Activated naive CD8-positive, alpha-beta T cell treated with anti-CD3 and anti-CD28 coated beads, Interleukin-2, amount 50 U/mL, for 16 hours (primary cell): ENCODE measurements at regions not wholly inside any gene's neighbourhood (a gene's known extent, or its start where the extent isn't known, plus 50 kb on each side); places are given as distances from the start of the nearest gene placed in this dataset.

ENCODE experiments used
- DNase-seq: peaks from one replicate; pipeline ENCODE4 v3.0.0-alpha.2; 2020; ENCODE audit warnings: low read depth, low spot score

DNA sequence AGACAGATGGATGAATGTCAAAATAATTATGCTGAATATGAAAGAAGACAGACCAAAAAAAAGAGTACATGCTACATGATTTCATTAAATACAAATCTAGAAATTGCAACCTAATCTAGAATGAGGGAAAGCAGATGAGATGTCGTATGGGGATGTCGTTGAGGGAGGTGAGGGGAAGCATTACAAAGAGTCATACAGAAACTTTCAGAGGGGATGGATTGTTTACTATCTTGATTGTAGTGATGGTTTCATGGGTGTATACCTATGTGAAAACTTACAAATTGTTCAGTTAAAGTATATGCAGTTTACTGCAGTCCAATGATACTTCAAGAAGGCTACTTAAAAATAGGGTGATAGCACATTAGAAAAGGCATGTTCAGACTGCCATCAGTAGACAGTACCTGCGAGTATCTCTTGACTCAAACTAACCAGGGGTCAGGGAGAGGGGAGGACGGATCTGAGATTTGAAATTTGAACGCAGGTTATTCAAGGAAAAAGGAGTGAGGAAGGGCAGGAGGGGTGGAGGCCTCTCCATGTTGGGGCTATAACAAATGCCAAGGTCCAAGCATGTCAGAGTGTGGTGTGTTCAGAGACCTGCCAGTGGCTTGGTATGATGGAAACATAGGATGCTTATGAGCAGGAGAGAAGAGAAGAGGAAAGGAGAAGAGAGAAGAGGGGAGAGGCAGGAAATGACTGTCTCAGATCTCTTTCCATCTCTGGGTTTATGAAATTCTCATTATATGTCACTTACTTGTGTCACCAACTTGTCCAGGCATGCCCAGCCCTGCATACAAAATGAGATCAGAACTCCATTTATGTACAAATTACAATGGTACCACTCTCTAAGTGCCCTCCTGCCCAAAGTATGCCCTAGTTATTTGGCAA is 257.3 kb upstream of the CXCR4 start:
- no peak for DNase-seq

DNA sequence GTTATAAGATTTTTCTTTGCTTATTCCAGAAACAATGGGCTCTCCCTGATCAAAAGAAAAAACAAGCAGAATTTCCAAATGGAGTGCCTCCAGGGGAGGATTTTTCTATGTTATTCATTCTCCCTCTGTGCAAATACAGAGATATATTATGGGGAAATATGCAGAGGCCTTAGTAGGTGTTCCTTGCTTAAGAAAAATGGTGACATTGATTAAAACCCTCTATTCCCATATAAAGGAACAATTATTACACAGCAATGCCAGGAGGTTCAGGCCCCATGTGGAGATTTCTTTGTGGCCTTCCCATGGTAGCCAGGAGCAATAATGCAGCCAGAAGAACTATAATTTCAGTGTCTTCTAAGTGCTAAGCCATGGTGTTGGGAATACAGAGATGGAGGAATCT is 255.9 kb upstream of the CXCR4 start:
- no peak for DNase-seq

DNA sequence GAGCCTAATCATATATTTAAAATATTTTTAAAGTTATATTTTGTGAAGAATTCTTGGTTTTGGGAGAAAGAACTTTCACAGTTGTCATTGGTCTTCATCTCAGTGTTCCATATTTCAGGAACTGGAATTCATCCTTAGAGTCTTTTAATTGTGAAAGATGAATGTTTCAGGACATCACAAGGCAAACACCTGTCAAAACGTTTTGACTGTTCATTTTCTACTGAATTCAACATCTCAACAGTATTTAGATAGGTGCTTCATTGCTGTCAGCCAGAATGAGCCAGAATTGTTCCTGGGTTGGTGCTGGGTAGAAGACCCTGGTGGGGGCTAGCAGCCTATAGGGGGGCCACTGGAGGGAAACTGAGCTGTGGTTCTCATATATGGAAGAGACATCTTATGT is 255.1 kb upstream of the CXCR4 start:
- no peak for DNase-seq

DNA sequence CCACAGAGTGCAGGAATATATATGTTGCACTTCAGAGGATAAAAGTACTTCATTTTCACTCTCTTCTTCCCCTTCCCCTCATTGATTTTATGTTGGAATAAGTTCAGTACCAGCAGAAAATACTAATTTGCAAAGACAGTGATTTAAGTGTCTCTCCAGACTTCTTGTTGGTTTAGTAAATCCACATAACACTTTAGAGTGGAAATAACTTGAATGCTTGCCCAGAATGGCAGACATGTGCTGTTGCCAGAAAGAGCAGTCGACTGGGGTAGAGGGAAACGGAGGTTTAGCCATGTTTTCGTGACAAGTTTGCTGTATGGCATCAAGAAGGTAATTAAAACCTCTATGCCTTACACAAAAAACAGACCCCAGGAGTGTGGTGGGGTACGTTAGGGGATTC is 246.0 kb upstream of the CXCR4 start:
- DNase-seq = no peak

DNA sequence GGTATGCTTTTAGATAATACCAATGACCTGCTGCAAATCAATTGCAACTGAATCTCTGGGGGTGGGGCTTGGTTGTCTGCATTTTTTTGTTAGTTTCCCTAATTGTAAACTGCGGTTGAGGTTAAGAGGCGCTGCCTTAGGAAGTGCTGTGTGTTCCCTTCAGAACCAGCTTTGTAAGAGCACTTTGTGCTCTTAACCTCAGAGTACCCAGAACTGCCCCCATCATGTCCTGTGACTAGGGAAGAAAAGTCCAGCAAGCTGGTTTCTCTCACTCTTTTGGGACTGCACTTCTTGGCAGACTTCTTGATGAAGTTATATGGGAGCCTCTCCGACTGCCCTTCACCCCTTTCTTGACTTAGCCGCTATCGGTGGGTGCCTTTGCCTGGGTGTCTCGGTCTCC is 245.5 kb upstream of the CXCR4 start:
- no peak for DNase-seq

DNA sequence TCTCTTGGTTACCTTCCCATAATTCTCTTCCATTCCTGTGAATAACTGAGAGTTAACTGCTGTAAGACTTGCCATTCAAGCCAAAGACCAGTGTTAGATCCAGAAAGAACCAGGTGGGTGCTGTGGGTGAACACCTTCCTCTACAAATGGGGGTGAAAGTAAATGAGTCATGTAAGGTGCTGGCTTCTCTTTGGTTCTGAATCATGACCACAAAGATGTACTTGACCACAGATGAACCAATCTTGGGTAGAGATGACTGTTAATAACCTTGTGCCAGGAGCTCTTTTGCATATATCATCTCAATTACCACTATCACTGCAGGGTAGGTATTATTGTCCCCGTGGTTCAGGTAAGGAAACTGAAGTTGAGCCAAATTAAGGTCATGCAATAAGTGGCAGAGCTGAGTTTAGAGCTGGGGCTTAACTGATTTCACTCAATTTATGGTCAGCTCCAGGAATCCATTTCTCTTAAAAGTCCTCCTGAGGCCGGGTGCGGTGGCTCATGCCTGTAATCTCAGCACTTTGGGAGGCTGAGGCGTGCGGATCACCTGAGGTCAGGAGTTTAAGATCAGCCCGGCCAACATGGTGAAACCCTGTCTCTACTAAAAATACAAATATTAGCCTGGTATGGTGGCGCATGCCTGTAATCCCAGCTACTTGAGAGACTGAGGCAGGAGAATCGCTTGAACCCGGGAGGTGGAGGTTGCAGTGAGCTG is 244.9 kb upstream of the CXCR4 start:
- DNase-seq = no peak

DNA sequence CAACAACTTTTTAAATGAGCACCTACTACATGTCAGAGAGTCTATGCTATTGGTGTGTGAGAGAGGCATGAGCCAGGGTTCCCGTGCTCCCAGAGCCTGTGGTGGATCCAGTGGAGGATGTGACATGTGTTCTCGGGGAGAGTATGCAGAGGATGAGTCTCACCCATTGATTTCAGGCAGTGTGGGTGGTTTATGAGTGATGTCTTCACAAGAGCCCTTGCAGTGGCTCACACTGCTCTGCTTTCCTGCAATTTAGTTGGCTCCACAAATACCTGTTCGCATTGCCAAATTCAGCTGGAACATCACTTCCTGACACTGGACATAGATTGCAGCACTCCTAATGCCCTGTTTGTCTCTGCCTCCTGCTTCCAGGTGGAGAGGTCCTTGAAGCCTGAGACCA is 243.6 kb upstream of the CXCR4 start:
- no peak for DNase-seq

DNA sequence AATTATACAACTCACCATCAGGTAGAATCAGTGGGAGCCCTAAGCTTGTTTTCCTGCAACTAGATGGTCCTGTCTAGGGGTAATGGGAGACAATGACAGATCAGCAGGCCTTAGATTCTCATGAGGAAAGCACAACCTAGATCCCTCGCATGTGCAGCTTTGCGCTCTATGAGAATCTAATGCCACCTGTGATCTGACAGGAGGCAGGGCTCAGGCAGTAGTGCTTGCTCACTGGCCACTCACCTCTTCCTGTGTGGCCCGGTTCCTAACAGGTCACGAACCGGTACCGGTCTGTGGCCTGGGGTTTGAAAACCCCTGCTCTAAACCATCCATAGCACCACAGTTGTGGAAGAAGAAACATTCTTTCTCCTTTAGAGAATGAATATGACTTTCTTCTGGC is 242.8 kb upstream of the CXCR4 start:
- no peak for DNase-seq

DNA sequence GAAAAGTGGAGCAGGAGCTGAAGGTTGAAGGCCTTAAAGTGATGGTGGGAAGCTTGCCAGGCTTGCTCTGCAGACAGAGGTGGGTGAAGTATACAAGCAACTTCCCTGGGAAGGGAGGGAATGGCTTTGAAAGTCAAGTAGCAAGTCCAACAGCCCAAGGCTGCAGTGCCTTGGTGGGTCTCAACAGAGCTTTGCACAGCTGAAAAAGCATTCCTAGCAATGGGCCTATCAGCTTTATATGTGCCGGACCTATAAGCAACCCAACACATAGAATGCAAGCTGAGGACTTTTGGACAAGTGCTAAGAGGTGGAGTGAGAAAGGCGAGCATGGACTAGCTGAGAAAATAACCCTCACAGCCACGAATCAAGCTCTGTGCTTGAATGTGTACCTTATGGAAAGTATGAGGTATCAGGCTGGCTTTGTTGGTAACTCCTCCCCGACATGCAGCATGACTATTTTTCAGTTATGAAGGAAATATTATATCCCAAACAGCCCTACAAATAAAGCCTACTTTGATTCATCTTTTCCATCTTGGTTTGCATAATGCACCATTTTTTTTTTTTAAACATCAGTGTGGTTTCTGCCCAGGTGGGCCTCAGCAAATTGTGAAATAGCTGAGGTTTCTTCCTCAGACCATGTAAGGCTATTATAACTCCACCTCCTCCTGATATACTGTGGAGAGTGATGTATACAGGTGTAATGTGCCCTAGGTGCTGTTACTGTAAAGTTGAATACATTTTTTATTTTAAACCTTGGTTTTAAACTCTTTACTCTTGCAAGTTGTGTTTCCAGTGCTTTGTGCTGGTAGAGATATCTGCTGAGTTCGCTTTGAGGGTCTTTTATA is 241.4 kb upstream of the CXCR4 start:
- DNase-seq = no peak

DNA sequence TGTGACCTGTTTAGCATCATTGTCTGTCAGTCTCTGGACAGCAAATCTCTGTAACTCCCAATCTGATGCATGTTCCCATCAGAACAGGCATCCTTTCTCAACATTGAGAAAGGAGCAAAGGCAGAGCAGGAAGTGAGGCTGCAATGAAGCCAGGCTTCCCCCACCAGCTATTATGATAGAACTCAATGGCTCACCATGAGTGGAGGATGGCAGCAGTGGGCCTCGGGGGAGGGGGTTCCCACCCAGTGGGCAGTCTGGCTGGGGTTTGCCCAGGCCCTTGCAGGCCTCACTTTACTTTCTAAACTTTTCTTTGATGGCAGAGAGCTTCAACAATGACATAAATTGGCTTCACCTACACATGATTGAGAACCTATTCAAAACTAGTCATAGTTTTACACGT is 240.6 kb upstream of the CXCR4 start:
- no peak for DNase-seq

DNA sequence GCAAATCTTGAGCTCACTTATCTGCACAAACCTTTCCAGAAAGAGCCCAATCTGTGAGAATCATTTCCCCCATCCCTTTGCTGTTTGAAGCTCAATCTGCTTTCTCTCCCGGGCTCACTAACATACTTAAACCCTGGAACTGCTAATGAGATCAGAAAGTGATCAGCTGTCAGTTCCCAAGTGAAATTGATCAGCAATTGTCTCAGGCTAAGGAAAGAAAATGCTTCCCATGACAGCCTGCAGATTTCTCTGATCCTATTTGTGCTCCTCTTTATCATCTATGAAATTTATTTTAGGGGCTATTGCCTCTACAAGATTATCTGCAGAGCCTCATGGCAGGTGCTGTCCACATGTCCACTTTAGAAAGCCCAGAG is 239.0 kb upstream of the CXCR4 start:
- no peak for DNase-seq

DNA sequence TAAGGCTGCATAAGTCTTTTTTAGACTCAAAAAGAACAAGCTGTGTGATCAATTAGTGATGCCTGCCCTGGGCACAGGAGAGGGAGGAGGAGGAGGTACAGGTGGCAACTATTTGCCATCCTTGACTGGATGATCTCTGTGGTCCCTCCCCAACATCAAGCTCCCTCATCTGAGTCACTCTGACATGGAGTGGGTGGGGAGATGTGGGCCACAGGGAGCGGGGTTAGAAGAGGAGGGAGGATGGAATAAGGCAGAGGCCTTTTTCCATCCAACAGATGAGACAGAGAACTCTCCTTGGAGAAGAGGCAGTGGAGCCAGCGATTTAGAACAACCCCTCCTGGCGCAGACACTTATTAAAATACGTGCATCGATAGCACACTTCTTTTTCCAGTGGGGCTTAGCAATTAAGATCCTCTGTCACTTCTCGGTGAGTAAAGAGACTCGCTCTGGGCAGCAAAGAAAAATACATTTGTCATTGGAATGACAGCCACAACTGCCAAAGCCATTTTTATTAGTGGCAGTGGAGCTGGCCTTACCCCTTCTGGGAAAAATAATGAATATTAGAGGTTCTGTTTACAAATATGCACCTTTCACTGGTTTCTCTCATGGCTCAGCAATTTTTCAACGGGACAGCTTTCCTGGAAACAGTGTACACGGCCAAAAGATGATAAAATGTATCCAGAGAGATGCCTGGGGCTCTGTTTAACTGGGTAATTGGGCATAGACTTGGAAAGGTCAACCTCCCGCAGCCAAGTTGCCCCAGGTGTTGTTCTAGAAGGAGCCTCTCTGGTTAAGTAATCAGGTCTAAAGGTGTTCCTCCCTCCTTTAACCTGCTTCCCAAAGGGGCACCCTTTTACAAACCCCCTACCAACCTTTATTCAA is 238.4 kb upstream of the CXCR4 start:
- DNase-seq = no peak

DNA sequence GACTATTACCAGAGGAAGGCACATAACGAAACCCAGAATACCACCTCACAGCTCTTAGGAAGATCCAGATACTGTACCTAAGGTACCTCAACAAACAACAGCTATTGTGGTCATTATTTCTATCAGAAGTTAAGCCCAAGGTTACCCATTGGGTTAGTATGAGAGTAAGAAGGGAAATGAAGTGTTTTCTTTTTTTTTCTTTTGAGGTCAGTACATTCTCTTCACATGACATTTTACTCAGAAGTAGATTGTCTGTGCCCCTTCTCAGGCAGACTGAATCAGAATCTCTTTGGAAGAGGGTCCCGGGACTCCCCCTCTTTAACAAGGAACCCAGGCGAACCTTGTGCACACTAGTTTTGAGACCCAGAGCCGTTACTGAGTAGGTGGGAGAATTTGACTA is 233.7 kb upstream of the CXCR4 start:
- no peak for DNase-seq

DNA sequence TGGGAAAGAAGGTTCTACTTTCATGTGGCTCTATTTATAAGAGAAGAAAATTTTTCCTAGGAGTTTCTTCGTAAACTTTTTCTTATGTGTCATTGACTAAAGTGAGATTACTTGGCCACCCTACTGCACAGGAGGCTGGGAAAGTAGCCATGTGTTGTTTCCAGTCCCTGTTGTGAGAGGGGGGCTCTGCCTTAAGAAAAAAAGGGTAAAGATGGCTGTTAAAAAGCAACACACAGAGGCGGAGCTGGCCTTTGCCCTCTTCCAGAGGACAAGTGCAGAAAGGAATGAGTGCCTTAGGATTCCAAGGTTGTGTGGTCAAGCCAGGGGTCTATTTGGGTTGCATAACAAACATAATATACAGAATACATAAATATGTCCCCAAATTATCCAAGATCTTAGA is 230.0 kb upstream of the CXCR4 start:
- DNase-seq = no peak

DNA sequence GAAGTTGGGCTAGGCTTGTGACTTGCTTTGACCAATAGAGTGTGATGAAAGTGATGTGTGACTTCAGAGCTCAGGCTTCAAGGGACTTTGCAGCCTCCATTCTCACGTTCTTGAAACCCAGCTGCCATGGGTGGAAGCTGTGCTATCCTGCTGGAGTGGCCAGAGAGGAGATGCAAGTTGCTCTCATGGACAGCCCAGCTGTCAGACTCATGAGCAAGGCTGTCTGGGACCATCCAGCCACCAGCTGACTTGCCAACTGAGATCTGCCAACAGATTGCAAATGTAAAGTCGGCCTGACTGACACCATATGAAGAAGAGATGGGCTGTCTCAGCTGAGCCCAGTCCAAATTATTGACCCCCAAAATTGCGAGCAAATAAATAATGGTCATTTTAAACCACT is 226.4 kb upstream of the CXCR4 start:
- DNase-seq = no peak

DNA sequence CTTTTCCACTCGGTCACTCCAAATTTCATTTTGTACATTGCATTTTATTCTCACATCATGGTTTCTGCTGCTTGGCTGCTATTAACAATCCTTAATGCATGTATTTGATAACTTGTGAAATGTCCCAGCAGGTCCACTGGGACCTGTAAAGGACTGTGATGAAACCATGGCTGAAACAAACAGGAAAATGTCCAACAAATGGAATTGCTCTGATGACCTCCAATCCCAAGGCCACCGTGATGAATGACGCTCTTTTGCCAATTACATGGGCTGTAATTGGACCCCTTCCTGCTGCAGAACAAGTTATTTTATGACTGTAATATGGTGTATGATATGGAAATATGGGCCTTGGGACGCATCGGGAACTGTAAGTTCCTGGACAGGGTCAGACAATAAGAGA is 224.2 kb upstream of the CXCR4 start:
- no peak for DNase-seq

DNA sequence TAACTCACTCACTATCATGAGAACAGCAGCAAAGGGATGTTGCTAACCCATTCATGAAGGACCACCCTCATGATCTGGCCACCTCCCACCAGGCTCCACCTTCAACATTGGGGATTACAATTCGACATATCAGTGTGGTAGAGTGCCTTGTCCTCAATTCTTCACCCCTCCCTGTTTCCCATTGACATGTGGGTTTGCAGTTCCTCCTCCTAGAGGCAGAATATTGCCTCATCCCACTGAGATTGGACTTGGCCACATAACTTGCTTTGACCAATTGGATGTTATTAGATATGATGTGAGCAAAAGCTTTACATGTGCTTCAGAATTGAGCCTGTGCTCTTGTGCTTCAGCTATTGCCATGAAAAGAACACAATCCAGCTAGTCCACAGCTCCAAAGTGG is 217.0 kb upstream of the CXCR4 start:
- no peak for DNase-seq

DNA sequence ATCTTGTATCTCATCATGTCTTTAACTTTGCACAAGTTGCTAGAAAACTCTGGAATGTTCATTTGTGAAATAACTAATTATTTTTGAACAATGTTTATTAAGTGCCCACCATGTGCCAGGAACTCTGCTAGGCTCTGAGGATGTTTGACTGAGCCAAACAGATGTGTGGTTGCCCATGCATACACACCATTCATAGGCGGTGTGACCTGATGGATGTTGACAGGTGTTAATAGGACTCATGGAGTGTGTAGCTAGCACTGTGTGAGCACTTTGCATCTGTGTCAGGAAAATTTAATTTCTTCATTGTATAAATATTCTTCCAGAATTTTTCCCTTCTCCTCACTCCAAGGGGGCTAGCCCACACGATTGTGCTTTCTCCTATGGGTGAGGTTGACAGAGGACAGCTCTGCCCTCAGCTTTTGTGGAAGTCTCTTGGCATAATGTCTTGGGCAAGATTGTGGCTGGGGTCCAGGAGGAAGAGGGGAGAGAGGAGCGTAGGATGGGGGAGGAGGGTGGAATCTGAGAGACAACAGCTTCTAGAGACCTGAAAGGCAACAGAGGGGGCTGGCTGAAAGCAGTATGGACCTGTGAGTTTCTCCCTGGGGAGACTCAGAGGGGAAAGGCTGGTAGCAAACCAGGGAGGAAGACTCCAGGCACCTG is 214.6 kb upstream of the CXCR4 start:
- no peak for DNase-seq

DNA sequence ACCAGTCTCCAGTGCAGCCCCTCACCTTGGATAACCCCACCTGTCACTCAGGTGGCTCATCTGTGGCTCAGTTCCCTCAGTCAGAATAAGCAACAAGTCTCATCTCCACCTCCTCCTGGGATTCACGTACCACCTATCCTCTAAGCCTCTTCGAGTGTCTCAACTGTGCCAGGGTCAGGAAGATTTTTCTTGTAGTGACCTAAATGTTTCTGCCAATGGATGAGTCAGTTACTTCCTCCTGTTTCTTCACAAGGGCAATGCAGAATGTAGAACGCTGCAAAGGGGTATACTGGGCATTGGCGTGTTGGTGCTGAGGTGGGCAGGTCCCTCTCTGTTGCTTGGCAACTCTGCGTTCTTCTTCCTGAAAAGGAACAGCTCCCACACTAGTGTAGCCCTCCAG is 213.3 kb upstream of the CXCR4 start:
- no peak for DNase-seq

DNA sequence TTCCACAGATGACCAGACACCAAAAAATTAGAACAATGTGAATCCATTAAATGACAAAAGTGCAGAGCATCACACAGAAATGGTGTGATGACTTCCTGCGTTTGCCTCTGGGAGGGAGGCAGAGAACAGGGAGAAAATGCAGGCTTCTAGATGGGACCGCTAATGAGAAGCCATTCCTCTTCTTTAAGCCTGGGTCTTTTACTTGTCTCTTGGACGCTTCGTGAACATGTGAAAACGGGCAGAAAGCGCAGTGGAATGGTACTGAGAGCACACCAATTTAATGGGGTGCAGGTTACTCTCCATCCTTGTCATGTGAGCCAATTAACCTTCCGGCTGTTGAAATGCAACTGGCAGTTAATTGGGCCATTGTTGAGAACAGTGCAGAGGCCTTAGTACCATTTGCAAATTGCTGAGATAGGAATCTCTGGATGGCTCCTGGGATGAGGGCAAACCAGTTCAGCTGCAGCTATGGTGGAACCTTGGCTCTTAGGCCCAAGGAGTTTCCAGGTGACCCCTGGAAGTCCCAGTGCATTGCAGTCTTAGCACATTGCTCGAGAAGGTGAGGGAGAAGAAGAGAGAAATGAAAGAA is 210.4 kb upstream of the CXCR4 start:
- no peak for DNase-seq
